GM23338 (cell line): ENCODE measurements at regions not wholly inside any gene's neighbourhood (a gene's known extent, or its start where the extent isn't known, plus 50 kb on each side); places are given as distances from the start of the nearest gene placed in this dataset.

ENCODE experiments used
- ATAC-seq: fragments of 200-7000 bp; cut with Tn5 transposase; 3 replicates; pipeline ENCODE4 v1.9.1; 2020
- DNase-seq: peaks from one replicate; pipeline ENCODE4 v3.0.0-alpha.2; 2015; ENCODE audit warnings: low spot score
- H2AFZ ChIP-seq: fragments of 200-600 bp; sonication (generic); 2 replicates; pipeline ENCODE4 v1.8.0; 2016; ENCODE audit warnings: antibody characterized with exemption, mild to moderate bottlenecking, moderate library complexity
- H3F3A ChIP-seq: fragments of 200-600 bp; sonication (generic); replicated peaks from 2 replicates; pipeline ENCODE4 v1.8.0; 2017; ENCODE audit warnings: antibody characterized with exemption, mixed run types, low read depth
- H3K27ac ChIP-seq: fragments of 200-600 bp; sonication (generic); 2 replicates; pipeline ENCODE4 v1.6.1; 2016; ENCODE audit warnings: low read depth
- H3K27me3 ChIP-seq: fragments of 200-600 bp; sonication (generic); 2 replicates; pipeline ENCODE4 v1.8.0; 2016; ENCODE audit warnings: mild to moderate bottlenecking, mixed run types, moderate library complexity; ENCODE audit not compliant: insufficient read depth
- H3K36me3 ChIP-seq: fragments of 200-600 bp; sonication (generic); 2 replicates; pipeline ENCODE4 v1.8.0; 2016; ENCODE audit warnings: mild to moderate bottlenecking; ENCODE audit not compliant: insufficient read depth
- H3K4me1 ChIP-seq: fragments of 200-600 bp; sonication (generic); 2 replicates; pipeline ENCODE4 v1.8.0; 2016; ENCODE audit warnings: mild to moderate bottlenecking, moderate library complexity; ENCODE audit not compliant: insufficient read depth
- H3K4me2 ChIP-seq: fragments of 200-600 bp; sonication (generic); 2 replicates; pipeline ENCODE4 v1.7.1; 2017; ENCODE audit warnings: mixed run types
- H3K4me3 ChIP-seq: fragments of 200-600 bp; sonication (generic); 2 replicates; pipeline ENCODE4 v1.6.1; 2016; ENCODE audit warnings: mixed run types
- H3K79me2 ChIP-seq: fragments of 200-600 bp; sonication (generic); replicated peaks from 2 replicates; pipeline ENCODE4 v1.8.0; 2017; ENCODE audit warnings: mild to moderate bottlenecking; ENCODE audit not compliant: insufficient read depth
- H3K9me2 ChIP-seq: fragments of 200-600 bp; sonication (generic); 2 replicates; pipeline ENCODE4 v1.8.0; 2017; ENCODE audit not compliant: insufficient read depth
- H4K20me1 ChIP-seq: fragments of 200-600 bp; sonication (generic); replicated peaks from 2 replicates; pipeline ENCODE4 v1.8.0; 2017; ENCODE audit warnings: mild to moderate bottlenecking; ENCODE audit not compliant: insufficient read depth
- H3K27ac Mint-ChIP-seq: 2 replicates; pipeline ENCODE4 v1.8.0; 2020; ENCODE audit warnings: inconsistent platforms, mild to moderate bottlenecking, moderate library complexity, mixed read lengths
- H3K27me3 Mint-ChIP-seq: 3 replicates; pipeline ENCODE4 v1.8.0; 2022; ENCODE audit warnings: low read depth, mild to moderate bottlenecking, moderate library complexity, mixed read lengths, inconsistent platforms; ENCODE audit not compliant: insufficient read depth, poor library complexity
- H3K36me3 Mint-ChIP-seq: 3 replicates; pipeline ENCODE4 v1.8.0; 2021; ENCODE audit warnings: low read depth, mild to moderate bottlenecking, inconsistent platforms, moderate library complexity, mixed read lengths
- H3K4me1 Mint-ChIP-seq: 3 replicates; pipeline ENCODE4 v1.8.0; 2020; ENCODE audit warnings: mild to moderate bottlenecking, inconsistent platforms, mixed read lengths
- H3K4me3 Mint-ChIP-seq: 3 replicates; pipeline ENCODE4 v1.8.0; 2021; ENCODE audit warnings: moderate library complexity, mild to moderate bottlenecking, inconsistent platforms, mixed read lengths
- H3K9me3 Mint-ChIP-seq: 3 replicates; pipeline ENCODE4 v1.8.0; 2020; ENCODE audit warnings: moderate library complexity, mild to moderate bottlenecking, inconsistent platforms, mixed read lengths
- CREB1 ChIP-seq: fragments of 250-450 bp; sonication (Bioruptor Pico); IDR thresholded peaks from 2 replicates; pipeline ENCODE4 v1.5.0; 2020; ENCODE audit warnings: low read depth, mild to moderate bottlenecking, moderate library complexity
- CTCF ChIP-seq, 2 experiments: fragments of 200-600 bp in 1 of 2; sonication (generic) in 1 of 2; conservative IDR thresholded peaks; 2 replicates each; pipeline versions ENCODE4 v1.5.1 to v1.6.1; 2016 to 2017; ENCODE audit warnings: antibody characterized with exemption in 2 of 2, low read depth in 2 of 2, mild to moderate bottlenecking in 2 of 2, moderate library complexity in 1 of 2
- EZH2 ChIP-seq: fragments of 200-600 bp; sonication (generic); IDR thresholded peaks from one replicate; pipeline ENCODE4 v1.8.0; 2017; ENCODE audit warnings: antibody characterized with exemption, mild to moderate bottlenecking, low read depth; ENCODE audit not compliant: unreplicated experiment
- NANOG ChIP-seq: IDR thresholded peaks from 2 replicates; pipeline ENCODE4 v1.6.1; 2016; ENCODE audit warnings: antibody characterized with exemption, borderline replicate concordance
- POLR2AphosphoS5 ChIP-seq: IDR thresholded peaks from 2 replicates; pipeline ENCODE4 v1.6.1; 2016; ENCODE audit warnings: antibody characterized with exemption, low read depth
- REST ChIP-seq: IDR thresholded peaks from one replicate; pipeline ENCODE4 v1.6.1; 2018; ENCODE audit warnings: antibody characterized with exemption; ENCODE audit not compliant: unreplicated experiment
- STAT1 ChIP-seq: IDR thresholded peaks from one replicate; pipeline ENCODE4 v1.6.1; 2016; ENCODE audit warnings: antibody characterized with exemption; ENCODE audit not compliant: unreplicated experiment
- ZNF114 ChIP-seq: fragments of 250-450 bp; sonication (Bioruptor Pico); IDR thresholded peaks from 2 replicates; pipeline ENCODE4 v1.5.0; 2020; ENCODE audit warnings: mild to moderate bottlenecking, moderate library complexity
- ZNF331 ChIP-seq: fragments of 250-450 bp; sonication (Bioruptor Pico); IDR thresholded peaks from 2 replicates; pipeline ENCODE4 v1.5.0; 2020; ENCODE audit warnings: low read depth, mild to moderate bottlenecking, moderate library complexity
- ZNF462 ChIP-seq: fragments of 250-450 bp; sonication (Bioruptor Pico); IDR thresholded peaks from 2 replicates; pipeline ENCODE4 v1.5.0; 2020; ENCODE audit warnings: mild to moderate bottlenecking, moderate library complexity

- TF ChIP-seq REST (no peak), STAT1 (no peak), NANOG (no peak)
Measured at GRCh38 chr2:207421671-207422070, 108.1 kb upstream of the CREB1 start (continued).

- Histone ChIP-seq H2AFZ (no peak overlapping the region), H3K9me2 (0 out of 2 replicates have a peak, but pooled peaks cover 3% of the 10 kb centered on the region), H3K27ac (no peak overlapping the region), H3K4me1 (peaks cover 27% of the 10 kb centered on the region), H3K79me2 (no peaks in the 10 kb centered on the region), H3K4me2 (no peak overlapping the region; the same call in 1 of the 2 replicates), H3K36me3 (no peaks in the 10 kb centered on the region), H3K4me3 (no peak overlapping the region), H3K27me3 (no peaks in the 10 kb centered on the region), H4K20me1 (no peaks in the 10 kb centered on the region), H3F3A (no peaks in the 10 kb centered on the region)
- H3K4me3 Mint-ChIP-seq = no peak overlapping the region
- peaks cover 24% of the 10 kb centered on the region for H3K4me1 Mint-ChIP-seq
- no peak overlapping the region for H3K27ac Mint-ChIP-seq
- no peaks in the 10 kb centered on the region for H3K36me3 Mint-ChIP-seq
- DNase-seq = no peak
- no peaks in the 10 kb centered on the region for H3K27me3 Mint-ChIP-seq
- ATAC-seq = no peak
- no peaks in the 10 kb centered on the region; the same call in 2 of the 3 replicates for H3K9me3 Mint-ChIP-seq
- TF ChIP-seq ZNF114 (CRISPR knock-in tag) = no peak
- no peak for TF ChIP-seq NANOG
- no peak for TF ChIP-seq CREB1 (CRISPR knock-in tag)
- TF ChIP-seq STAT1 = no peak
- TF ChIP-seq REST = no peak
- no peak for TF ChIP-seq ZNF331
- no peak for TF ChIP-seq POLR2AphosphoS5
- no peak for TF ChIP-seq ZNF462 (CRISPR knock-in tag)
- no peak for TF ChIP-seq EZH2
- TF ChIP-seq CTCF (conservative IDR thresholded peaks at IDR 0.05; ENCODE audit: low read depth in 2 of 2) = no peak
Measured at GRCh38 chr2:207422380-207422779, 107.4 kb upstream of the CREB1 start.
